ENCODE measurements at regions not wholly inside any gene's neighbourhood (a gene's known extent, or its start where the extent isn't known, plus 50 kb on each side); places are given as distances from the start of the nearest gene placed in this dataset.

GRCh38 chr1:83098131-83098530, 900.8 kb downstream of the TTLL7 start:
- ATAC-seq (no peak), FAIRE-seq (no peak), DNase-seq (ENCODE audit: low read depth, low spot score) (no peak)
- H2AFZ ChIP-seq (ENCODE audit: control insufficient read depth, low read depth, low read length): no peak overlapping the region
- WGBS (ENCODE audit: insufficient coverage, insufficient replicate concordance, low lambda C conversion rate, missing lambda C conversion rate): 15% methylated on average over 3 of the region's 3 CpGs
- H3K4me2 ChIP-seq (ENCODE audit: control insufficient read depth, insufficient read depth): no peak overlapping the region
- TF ChIP-seq CEBPB (IDR thresholded peaks at IDR 0.05; ENCODE audit: borderline replicate concordance in 1 of 2, low read depth in 2 of 2, low read length in 2 of 2) (no peak), FOXM1 (IDR thresholded peaks at IDR 0.05; ENCODE audit: low read depth, low read length) (no peak), ATF7 (IDR thresholded peaks at IDR 0.05; ENCODE audit: low read depth) (no peak), BCL11A (IDR thresholded peaks at IDR 0.05; ENCODE audit: low read depth, low read length) (no peak), CHD1 (IDR thresholded peaks at IDR 0.05; ENCODE audit: low read depth, low read length) (no peak), EP300 (IDR thresholded peaks at IDR 0.05; ENCODE audit: borderline replicate concordance in 1 of 2, control insufficient read depth in 1 of 2, low read depth in 2 of 2, low read length in 2 of 2) (no peak), RFX5 (IDR thresholded peaks at IDR 0.05; ENCODE audit: low read depth, low read length) (no peak), NFXL1 (IDR thresholded peaks at IDR 0.05; ENCODE audit: borderline replicate concordance) (no peak), SIX5 (IDR thresholded peaks at IDR 0.05; ENCODE audit: low read depth, low read length, severe bottlenecking) (no peak), BHLHE40 (IDR thresholded peaks at IDR 0.05; ENCODE audit: borderline replicate concordance in 1 of 2, low read depth in 2 of 2, low read length in 1 of 2) (no peak), E4F1 (IDR thresholded peaks at IDR 0.05; ENCODE audit: borderline replicate concordance, partially characterized antibody) (no peak), EZH2 (IDR thresholded peaks at IDR 0.05; ENCODE audit: borderline replicate concordance, control insufficient read depth, low read depth, low read length) (no peak), ZNF622 (IDR thresholded peaks at IDR 0.05) (no peak), ZNF217 (IDR thresholded peaks at IDR 0.05) (no peak), YBX1 (IDR thresholded peaks at IDR 0.05) (no peak), RELB (IDR thresholded peaks at IDR 0.05; ENCODE audit: low read depth) (no peak), CTCF (IDR thresholded peaks at IDR 0.05 in 2 of 3, conservative IDR thresholded peaks at IDR 0.05 in 1 of 3; ENCODE audit: control insufficient read depth in 2 of 3, extremely low read depth in 1 of 3, insufficient read depth in 1 of 3, low read depth in 3 of 3, low read length in 3 of 3) (no peak)
- TF ChIP-seq, protein P1, sequence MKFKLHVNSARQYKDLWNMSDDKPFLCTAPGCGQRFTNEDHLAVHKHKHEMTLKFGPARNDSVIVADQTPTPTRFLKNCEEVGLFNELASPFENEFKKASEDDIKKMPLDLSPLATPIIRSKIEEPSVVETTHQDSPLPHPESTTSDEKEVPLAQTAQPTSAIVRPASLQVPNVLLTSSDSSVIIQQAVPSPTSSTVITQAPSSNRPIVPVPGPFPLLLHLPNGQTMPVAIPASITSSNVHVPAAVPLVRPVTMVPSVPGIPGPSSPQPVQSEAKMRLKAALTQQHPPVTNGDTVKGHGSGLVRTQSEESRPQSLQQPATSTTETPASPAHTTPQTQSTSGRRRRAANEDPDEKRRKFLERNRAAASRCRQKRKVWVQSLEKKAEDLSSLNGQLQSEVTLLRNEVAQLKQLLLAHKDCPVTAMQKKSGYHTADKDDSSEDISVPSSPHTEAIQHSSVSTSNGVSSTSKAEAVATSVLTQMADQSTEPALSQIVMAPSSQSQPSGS (IDR thresholded peaks at IDR 0.05; ENCODE audit: low read length): no peak
- H3K4me1 ChIP-seq (ENCODE audit: control insufficient read depth, insufficient read depth, low read length): no peaks in the 10 kb centered on the region
- H3K9ac ChIP-seq (ENCODE audit: control insufficient read depth, insufficient read depth, low read length): no peak overlapping the region
- H3K9me3 ChIP-seq (replicated peaks; ENCODE audit: control insufficient read depth, insufficient read depth, low read length): no peaks in the 10 kb centered on the region
- H3K4me3 ChIP-seq: no peak overlapping the region
- intact Hi-C loops (cut with micrococcal nuclease; ENCODE audit: unreplicated experiment): no loop called here
- CTCF ChIA-PET: no interaction called here
- SMC1A ChIA-PET (ENCODE audit: uncharacterized antibody, unreplicated experiment): no interaction called here
- no TSS peak for BruUV-seq (replicated peaks)
- RAD21 ChIA-PET (ENCODE audit: unreplicated experiment): no interaction called here
- H3K79me2 ChIP-seq (ENCODE audit: control insufficient read depth, insufficient read depth, low read length): no peaks in the 10 kb centered on the region
- no peak overlapping the region for H3K27ac ChIP-seq (ENCODE audit: control insufficient read depth, insufficient read depth)
- H4K20me1 ChIP-seq (ENCODE audit: control insufficient read depth, insufficient read depth): no peaks in the 10 kb centered on the region
- H3K36me3 ChIP-seq (ENCODE audit: control insufficient read depth in 2 of 2, insufficient read depth in 2 of 2, low read length in 1 of 2): no peaks in the 10 kb centered on the region
- H3K27me3 ChIP-seq (replicated peaks in 1 of 2; ENCODE audit: control insufficient read depth in 2 of 2, insufficient read depth in 2 of 2, low read length in 1 of 2): no peaks in the 10 kb centered on the region
- in situ Hi-C loops (cut with MboI): no loop called here
- POLR2A ChIA-PET: no interaction called here
